BLaER1 (cell line): ENCODE measurements at regions not wholly inside any gene's neighbourhood (a gene's known extent, or its start where the extent isn't known, plus 50 kb on each side); places are given as distances from the start of the nearest gene placed in this dataset.

Experiments
- H3K27ac ChIP-seq: shearing (Covaris generic); formaldehyde crosslinking; 2 replicates; pipeline ENCODE4 v1.8.1; 2022
- H3K27me3 ChIP-seq: shearing (Covaris generic); formaldehyde crosslinking; 2 replicates; pipeline ENCODE4 v1.8.1; 2022
- H3K36me3 ChIP-seq: shearing (Covaris generic); formaldehyde crosslinking; 2 replicates; pipeline ENCODE4 v1.8.1; 2022
- H3K4me1 ChIP-seq: shearing (Covaris generic); formaldehyde crosslinking; 2 replicates; pipeline ENCODE4 v1.8.1; 2022
- H3K4me2 ChIP-seq: shearing (Covaris generic); formaldehyde crosslinking; 2 replicates; pipeline ENCODE4 v1.8.1; 2022
- H3K4me3 ChIP-seq: shearing (Covaris generic); formaldehyde crosslinking; 2 replicates; pipeline ENCODE4 v1.8.1; 2022
- H3K9ac ChIP-seq: shearing (Covaris generic); formaldehyde crosslinking; 2 replicates; pipeline ENCODE4 v1.8.1; 2022
- H3K9me3 ChIP-seq: shearing (Covaris generic); formaldehyde crosslinking; 2 replicates; pipeline ENCODE4 v1.8.1; 2022
- H4K20me1 ChIP-seq: shearing (Covaris generic); formaldehyde crosslinking; 2 replicates; pipeline ENCODE4 v1.8.1; 2022
- Cebpa-rat ChIP-seq: shearing (Covaris generic); IDR thresholded peaks from 2 replicates; pipeline ENCODE4 v1.8.1; 2022

GRCh38 chr11:109788948-109789490 lies 304.2 kb upstream of the ZC3H12C start:
- Histone ChIP-seq H3K27me3 (no peaks in the 10 kb centered on the region), H3K9me3 (no peaks in the 10 kb centered on the region), H4K20me1 (no peaks in the 10 kb centered on the region), H3K4me2 (no peak overlapping the region), H3K9ac (no peak overlapping the region), H3K4me3 (no peak overlapping the region), H3K36me3 (no peaks in the 10 kb centered on the region), H3K4me1 (0 out of 2 replicates have a peak, but pooled peaks cover under 1% of the 10 kb centered on the region), H3K27ac (no peak overlapping the region)
- TF ChIP-seq Cebpa-rat: no peak

GRCh38 chr11:109789901-109790300 lies 303.3 kb upstream of the ZC3H12C start:
- H3K9ac ChIP-seq: no peak overlapping the region
- H3K27me3 ChIP-seq: no peaks in the 10 kb centered on the region
- TF ChIP-seq Cebpa-rat: no peak
- H3K4me2 ChIP-seq: no peak overlapping the region
- no peaks in the 10 kb centered on the region for H3K4me1 ChIP-seq
- no peak overlapping the region for H3K27ac ChIP-seq
- H4K20me1 ChIP-seq: no peaks in the 10 kb centered on the region
- H3K36me3 ChIP-seq: no peaks in the 10 kb centered on the region
- no peak overlapping the region for H3K4me3 ChIP-seq
- H3K9me3 ChIP-seq: no peaks in the 10 kb centered on the region

- Histone ChIP-seq H3K4me1 (no peaks in the 10 kb centered on the region), H3K9me3 (no peaks in the 10 kb centered on the region), H3K4me3 (no peak overlapping the region), H3K36me3 (no peaks in the 10 kb centered on the region), H4K20me1 (no peaks in the 10 kb centered on the region), H3K4me2 (no peak overlapping the region), H3K27me3 (no peaks in the 10 kb centered on the region), H3K9ac (no peak overlapping the region), H3K27ac (no peak overlapping the region)
- TF ChIP-seq Cebpa-rat: no peak
Observed at GRCh38 chr11:109791337-109791736, 301.9 kb upstream of the ZC3H12C start.

GRCh38 chr11:109794501-109794900 lies 298.7 kb upstream of the ZC3H12C start:
- no peak overlapping the region for H3K4me3 ChIP-seq
- no peaks in the 10 kb centered on the region for H3K4me1 ChIP-seq
- no peak overlapping the region for H3K4me2 ChIP-seq
- H4K20me1 ChIP-seq: no peaks in the 10 kb centered on the region
- TF ChIP-seq Cebpa-rat: no peak
- no peak overlapping the region for H3K27ac ChIP-seq
- no peaks in the 10 kb centered on the region for H3K9me3 ChIP-seq
- no peaks in the 10 kb centered on the region for H3K27me3 ChIP-seq
- H3K9ac ChIP-seq: no peak overlapping the region
- H3K36me3 ChIP-seq: no peaks in the 10 kb centered on the region

GRCh38 chr11:109795234-109795633 lies 298.0 kb upstream of the ZC3H12C start:
- H3K9me3 ChIP-seq: no peaks in the 10 kb centered on the region
- no peaks in the 10 kb centered on the region for H3K36me3 ChIP-seq
- H3K4me3 ChIP-seq: no peak overlapping the region
- no peak for TF ChIP-seq Cebpa-rat
- no peaks in the 10 kb centered on the region for H3K4me1 ChIP-seq
- H3K9ac ChIP-seq: no peak overlapping the region
- no peaks in the 10 kb centered on the region for H3K27me3 ChIP-seq
- H4K20me1 ChIP-seq: no peaks in the 10 kb centered on the region
- no peak overlapping the region for H3K4me2 ChIP-seq
- H3K27ac ChIP-seq: no peak overlapping the region

GRCh38 chr11:109796253-109796652 lies 296.9 kb upstream of the ZC3H12C start:
- H3K9ac ChIP-seq: no peak overlapping the region
- H3K4me1 ChIP-seq: no peaks in the 10 kb centered on the region
- no peaks in the 10 kb centered on the region for H3K36me3 ChIP-seq
- H4K20me1 ChIP-seq: no peaks in the 10 kb centered on the region
- no peak overlapping the region for H3K27ac ChIP-seq
- H3K4me3 ChIP-seq: no peak overlapping the region
- H3K27me3 ChIP-seq: no peaks in the 10 kb centered on the region
- H3K9me3 ChIP-seq: no peaks in the 10 kb centered on the region
- TF ChIP-seq Cebpa-rat: no peak
- no peak overlapping the region for H3K4me2 ChIP-seq

GRCh38 chr11:109798521-109798920 lies 294.7 kb upstream of the ZC3H12C start:
- Histone ChIP-seq H3K4me3 (no peak overlapping the region), H3K4me1 (no peaks in the 10 kb centered on the region), H3K36me3 (no peaks in the 10 kb centered on the region), H3K9me3 (no peaks in the 10 kb centered on the region), H3K9ac (no peak overlapping the region), H3K27me3 (no peaks in the 10 kb centered on the region), H3K4me2 (no peak overlapping the region), H3K27ac (no peak overlapping the region), H4K20me1 (no peaks in the 10 kb centered on the region)
- no peak for TF ChIP-seq Cebpa-rat

GRCh38 chr11:109799604-109800003 lies 293.6 kb upstream of the ZC3H12C start:
- H4K20me1 ChIP-seq: no peaks in the 10 kb centered on the region
- no peak overlapping the region for H3K4me3 ChIP-seq
- TF ChIP-seq Cebpa-rat: no peak
- no peaks in the 10 kb centered on the region for H3K27me3 ChIP-seq
- no peaks in the 10 kb centered on the region for H3K4me1 ChIP-seq
- no peaks in the 10 kb centered on the region for H3K36me3 ChIP-seq
- peaks cover 4% of the 10 kb centered on the region; the same call in 1 of the 2 replicates for H3K9me3 ChIP-seq
- H3K27ac ChIP-seq: no peak overlapping the region
- no peak overlapping the region for H3K4me2 ChIP-seq
- no peak overlapping the region for H3K9ac ChIP-seq

- H3K4me3 ChIP-seq: no peak overlapping the region
- H3K36me3 ChIP-seq: no peaks in the 10 kb centered on the region
- no peak overlapping the region for H3K27ac ChIP-seq
- H3K27me3 ChIP-seq: no peaks in the 10 kb centered on the region
- no peak overlapping the region for H3K9ac ChIP-seq
- H4K20me1 ChIP-seq: no peaks in the 10 kb centered on the region
- no peaks in the 10 kb centered on the region for H3K4me1 ChIP-seq
- H3K4me2 ChIP-seq: no peak overlapping the region
- peaks cover 8% of the 10 kb centered on the region; the same call in 1 of the 2 replicates for H3K9me3 ChIP-seq
- TF ChIP-seq Cebpa-rat: no peak
Observed at GRCh38 chr11:109804911-109805310, 288.3 kb upstream of the ZC3H12C start.

- no peaks in the 10 kb centered on the region for H3K27me3 ChIP-seq
- H3K9me3 ChIP-seq: peaks cover 8% of the 10 kb centered on the region; the same call in 1 of the 2 replicates
- H3K36me3 ChIP-seq: no peaks in the 10 kb centered on the region
- H3K9ac ChIP-seq: no peak overlapping the region
- H3K27ac ChIP-seq: no peak overlapping the region
- no peaks in the 10 kb centered on the region for H4K20me1 ChIP-seq
- no peaks in the 10 kb centered on the region for H3K4me1 ChIP-seq
- H3K4me2 ChIP-seq: no peak overlapping the region
- H3K4me3 ChIP-seq: no peak overlapping the region
- TF ChIP-seq Cebpa-rat: no peak
Observed at GRCh38 chr11:109806205-109806604, 287.0 kb upstream of the ZC3H12C start.

- Histone ChIP-seq H3K27me3 (no peaks in the 10 kb centered on the region), H3K4me1 (no peaks in the 10 kb centered on the region), H3K27ac (no peak overlapping the region), H4K20me1 (no peaks in the 10 kb centered on the region), H3K36me3 (no peaks in the 10 kb centered on the region), H3K9ac (no peak overlapping the region), H3K4me2 (no peak overlapping the region), H3K4me3 (no peak overlapping the region), H3K9me3 (peaks cover 8% of the 10 kb centered on the region; the same call in 1 of the 2 replicates)
- no peak for TF ChIP-seq Cebpa-rat
Observed at GRCh38 chr11:109808569-109808968, 284.6 kb upstream of the ZC3H12C start.
